H1 (cell line): ENCODE measurements at regions not wholly inside any gene's neighbourhood (a gene's known extent, or its start where the extent isn't known, plus 50 kb on each side); places are given as distances from the start of the nearest gene placed in this dataset.

Source experiments
- ASH2L ChIP-seq: fragments of 200-600, 300-600 bp; sonication (generic); IDR thresholded peaks from one replicate; pipeline ENCODE4 v1.7.1; 2017; ENCODE audit warnings: low read length
- MAX ChIP-seq: IDR thresholded peaks from 2 replicates; pipeline ENCODE4 v1.6.1; 2012; ENCODE audit warnings: inconsistent platforms
- RBBP5 ChIP-seq: IDR thresholded peaks from 2 replicates; pipeline ENCODE4 v1.7.1; 2012; ENCODE audit warnings: low read depth, mild to moderate bottlenecking, inconsistent platforms, low read length, moderate library complexity, borderline replicate concordance
- TBP ChIP-seq: IDR thresholded peaks from 2 replicates; pipeline ENCODE4 v1.6.1; 2011; ENCODE audit warnings: low read depth, low read length, improper control_type of control experiment
- TF ChIP-seq, protein P1 (sequence below): fragments of 300-600 bp; sonication (generic); IDR thresholded peaks from 2 replicates; pipeline ENCODE4 v1.7.1; 2012; ENCODE audit warnings: low read length, moderate library complexity, mild to moderate bottlenecking, inconsistent platforms; ENCODE audit not compliant: insufficient replicate concordance

DNA sequence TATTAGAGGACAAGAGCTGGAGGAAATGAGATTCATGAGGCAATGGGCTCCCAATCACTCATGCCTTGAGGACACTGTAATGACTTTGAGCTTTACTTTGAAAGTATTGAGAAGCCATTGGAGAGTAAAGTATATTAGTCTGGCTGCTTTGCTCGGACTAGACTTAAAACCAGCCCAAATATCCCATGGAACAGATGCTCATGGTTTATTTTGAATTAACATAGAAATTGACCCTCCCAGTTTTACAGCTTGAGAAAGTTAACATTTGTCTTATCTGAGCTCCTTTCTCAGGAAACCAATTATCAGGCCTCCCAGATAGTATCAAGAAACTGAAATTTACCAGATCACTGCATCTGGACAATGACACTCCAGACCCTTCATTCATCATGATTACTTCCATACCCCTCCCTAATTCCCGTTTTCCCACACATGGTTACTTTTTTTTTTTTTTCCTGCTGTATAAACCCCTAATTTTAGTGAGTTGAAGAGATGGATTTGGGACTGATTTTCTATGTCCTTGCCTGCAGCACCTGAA lies 270.8 kb upstream of the SMIM30 start (continued):
- TF ChIP-seq, protein P1, sequence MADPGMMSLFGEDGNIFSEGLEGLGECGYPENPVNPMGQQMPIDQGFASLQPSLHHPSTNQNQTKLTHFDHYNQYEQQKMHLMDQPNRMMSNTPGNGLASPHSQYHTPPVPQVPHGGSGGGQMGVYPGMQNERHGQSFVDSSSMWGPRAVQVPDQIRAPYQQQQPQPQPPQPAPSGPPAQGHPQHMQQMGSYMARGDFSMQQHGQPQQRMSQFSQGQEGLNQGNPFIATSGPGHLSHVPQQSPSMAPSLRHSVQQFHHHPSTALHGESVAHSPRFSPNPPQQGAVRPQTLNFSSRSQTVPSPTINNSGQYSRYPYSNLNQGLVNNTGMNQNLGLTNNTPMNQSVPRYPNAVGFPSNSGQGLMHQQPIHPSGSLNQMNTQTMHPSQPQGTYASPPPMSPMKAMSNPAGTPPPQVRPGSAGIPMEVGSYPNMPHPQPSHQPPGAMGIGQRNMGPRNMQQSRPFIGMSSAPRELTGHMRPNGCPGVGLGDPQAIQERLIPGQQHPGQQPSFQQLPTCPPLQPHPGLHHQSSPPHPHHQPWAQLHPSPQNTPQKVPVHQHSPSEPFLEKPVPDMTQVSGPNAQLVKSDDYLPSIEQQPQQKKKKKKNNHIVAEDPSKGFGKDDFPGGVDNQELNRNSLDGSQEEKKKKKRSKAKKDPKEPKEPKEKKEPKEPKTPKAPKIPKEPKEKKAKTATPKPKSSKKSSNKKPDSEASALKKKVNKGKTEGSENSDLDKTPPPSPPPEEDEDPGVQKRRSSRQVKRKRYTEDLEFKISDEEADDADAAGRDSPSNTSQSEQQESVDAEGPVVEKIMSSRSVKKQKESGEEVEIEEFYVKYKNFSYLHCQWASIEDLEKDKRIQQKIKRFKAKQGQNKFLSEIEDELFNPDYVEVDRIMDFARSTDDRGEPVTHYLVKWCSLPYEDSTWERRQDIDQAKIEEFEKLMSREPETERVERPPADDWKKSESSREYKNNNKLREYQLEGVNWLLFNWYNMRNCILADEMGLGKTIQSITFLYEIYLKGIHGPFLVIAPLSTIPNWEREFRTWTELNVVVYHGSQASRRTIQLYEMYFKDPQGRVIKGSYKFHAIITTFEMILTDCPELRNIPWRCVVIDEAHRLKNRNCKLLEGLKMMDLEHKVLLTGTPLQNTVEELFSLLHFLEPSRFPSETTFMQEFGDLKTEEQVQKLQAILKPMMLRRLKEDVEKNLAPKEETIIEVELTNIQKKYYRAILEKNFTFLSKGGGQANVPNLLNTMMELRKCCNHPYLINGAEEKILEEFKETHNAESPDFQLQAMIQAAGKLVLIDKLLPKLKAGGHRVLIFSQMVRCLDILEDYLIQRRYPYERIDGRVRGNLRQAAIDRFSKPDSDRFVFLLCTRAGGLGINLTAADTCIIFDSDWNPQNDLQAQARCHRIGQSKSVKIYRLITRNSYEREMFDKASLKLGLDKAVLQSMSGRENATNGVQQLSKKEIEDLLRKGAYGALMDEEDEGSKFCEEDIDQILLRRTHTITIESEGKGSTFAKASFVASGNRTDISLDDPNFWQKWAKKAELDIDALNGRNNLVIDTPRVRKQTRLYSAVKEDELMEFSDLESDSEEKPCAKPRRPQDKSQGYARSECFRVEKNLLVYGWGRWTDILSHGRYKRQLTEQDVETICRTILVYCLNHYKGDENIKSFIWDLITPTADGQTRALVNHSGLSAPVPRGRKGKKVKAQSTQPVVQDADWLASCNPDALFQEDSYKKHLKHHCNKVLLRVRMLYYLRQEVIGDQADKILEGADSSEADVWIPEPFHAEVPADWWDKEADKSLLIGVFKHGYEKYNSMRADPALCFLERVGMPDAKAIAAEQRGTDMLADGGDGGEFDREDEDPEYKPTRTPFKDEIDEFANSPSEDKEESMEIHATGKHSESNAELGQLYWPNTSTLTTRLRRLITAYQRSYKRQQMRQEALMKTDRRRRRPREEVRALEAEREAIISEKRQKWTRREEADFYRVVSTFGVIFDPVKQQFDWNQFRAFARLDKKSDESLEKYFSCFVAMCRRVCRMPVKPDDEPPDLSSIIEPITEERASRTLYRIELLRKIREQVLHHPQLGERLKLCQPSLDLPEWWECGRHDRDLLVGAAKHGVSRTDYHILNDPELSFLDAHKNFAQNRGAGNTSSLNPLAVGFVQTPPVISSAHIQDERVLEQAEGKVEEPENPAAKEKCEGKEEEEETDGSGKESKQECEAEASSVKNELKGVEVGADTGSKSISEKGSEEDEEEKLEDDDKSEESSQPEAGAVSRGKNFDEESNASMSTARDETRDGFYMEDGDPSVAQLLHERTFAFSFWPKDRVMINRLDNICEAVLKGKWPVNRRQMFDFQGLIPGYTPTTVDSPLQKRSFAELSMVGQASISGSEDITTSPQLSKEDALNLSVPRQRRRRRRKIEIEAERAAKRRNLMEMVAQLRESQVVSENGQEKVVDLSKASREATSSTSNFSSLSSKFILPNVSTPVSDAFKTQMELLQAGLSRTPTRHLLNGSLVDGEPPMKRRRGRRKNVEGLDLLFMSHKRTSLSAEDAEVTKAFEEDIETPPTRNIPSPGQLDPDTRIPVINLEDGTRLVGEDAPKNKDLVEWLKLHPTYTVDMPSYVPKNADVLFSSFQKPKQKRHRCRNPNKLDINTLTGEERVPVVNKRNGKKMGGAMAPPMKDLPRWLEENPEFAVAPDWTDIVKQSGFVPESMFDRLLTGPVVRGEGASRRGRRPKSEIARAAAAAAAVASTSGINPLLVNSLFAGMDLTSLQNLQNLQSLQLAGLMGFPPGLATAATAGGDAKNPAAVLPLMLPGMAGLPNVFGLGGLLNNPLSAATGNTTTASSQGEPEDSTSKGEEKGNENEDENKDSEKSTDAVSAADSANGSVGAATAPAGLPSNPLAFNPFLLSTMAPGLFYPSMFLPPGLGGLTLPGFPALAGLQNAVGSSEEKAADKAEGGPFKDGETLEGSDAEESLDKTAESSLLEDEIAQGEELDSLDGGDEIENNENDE: no peak
- TF ChIP-seq RBBP5 (no peak), TBP (no peak), MAX (no peak), ASH2L (no peak)
